Astrocyte (in vitro differentiated cells and primary cell): ENCODE measurements at regions not wholly inside any gene's neighbourhood (a gene's known extent, or its start where the extent isn't known, plus 50 kb on each side); places are given as distances from the start of the nearest gene placed in this dataset.

Source experiments
- CTCF ChIP-seq: IDR thresholded peaks from 2 replicates; pipeline ENCODE4 v1.5.1; 2011; ENCODE audit warnings: low read depth, mild to moderate bottlenecking, inconsistent platforms, low read length, moderate library complexity; ENCODE audit not compliant: insufficient read depth
- EZH2 ChIP-seq: IDR thresholded peaks from 2 replicates; pipeline ENCODE4 v1.6.1; 2012; ENCODE audit warnings: mild to moderate bottlenecking, low read length, inconsistent platforms; ENCODE audit not compliant: insufficient read depth

GRCh38 chr6:166679566-166679965 lies 52.5 kb upstream of the RPS6KA2 start:
- TF ChIP-seq CTCF = no peak
- TF ChIP-seq EZH2 = no peak
